Activated CD8-positive, alpha-beta memory T cell treated with anti-CD3 and anti-CD28 coated beads, Interleukin-2, amount 50 U/mL, for 4 hours (primary cell): ENCODE measurements at regions not wholly inside any gene's neighbourhood (a gene's known extent, or its start where the extent isn't known, plus 50 kb on each side); places are given as distances from the start of the nearest gene placed in this dataset.

ENCODE experiments used
- DNase-seq: peaks from one replicate; pipeline ENCODE4 v3.0.0-alpha.2; 2020

DNA sequence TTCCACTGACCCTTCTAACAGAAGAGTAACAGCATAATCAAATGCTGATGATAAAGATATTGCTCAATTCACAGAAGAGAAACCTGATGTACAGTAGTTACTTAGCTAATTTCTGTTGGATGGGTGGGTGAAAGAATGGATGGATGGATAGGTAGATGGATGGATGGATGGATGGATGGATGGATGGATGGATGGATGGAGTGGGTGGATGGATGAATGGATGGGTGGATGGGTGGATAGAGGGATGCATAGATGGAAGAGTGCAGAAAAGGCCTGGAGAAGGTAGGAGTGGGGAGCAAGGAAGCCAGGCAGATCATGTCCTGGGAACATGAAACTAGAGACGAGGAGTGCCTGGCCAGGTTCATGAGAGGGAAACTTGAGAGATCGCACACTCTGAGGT, 520.9 kb downstream of the BCL11B start:
- DNase-seq: no peak

DNA sequence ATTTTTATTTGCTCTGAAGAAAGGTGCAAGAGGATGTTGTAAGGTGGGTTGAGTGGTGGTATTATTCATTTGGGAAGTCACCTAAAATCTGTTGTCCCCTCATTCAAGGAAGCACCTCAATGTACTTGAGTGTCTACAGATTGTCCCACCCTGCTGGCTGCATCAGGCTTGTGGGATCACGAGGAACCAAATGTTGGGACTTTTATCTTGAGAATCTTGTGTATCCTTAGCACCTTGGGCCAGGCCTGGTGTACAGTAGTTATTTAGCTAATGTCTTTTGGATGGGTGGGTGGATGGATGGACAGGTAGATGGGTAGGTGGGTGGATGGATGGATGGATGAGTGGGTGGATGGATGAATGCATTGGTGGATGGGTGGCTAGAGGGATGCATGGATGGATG, 519.3 kb downstream of the BCL11B start:
- DNase-seq: no peak

GRCh38 chr14:98754343-98755020, 517.5 kb downstream of the BCL11B start:
- DNase-seq: no peak

- DNase-seq: no peak
Observed at GRCh38 chr14:98756749-98757148, 515.2 kb downstream of the BCL11B start.

- DNase-seq: no peak
Observed at GRCh38 chr14:98758440-98758839, 513.6 kb downstream of the BCL11B start.

GRCh38 chr14:98761993-98762392, 510.0 kb downstream of the BCL11B start:
- no peak for DNase-seq

DNA sequence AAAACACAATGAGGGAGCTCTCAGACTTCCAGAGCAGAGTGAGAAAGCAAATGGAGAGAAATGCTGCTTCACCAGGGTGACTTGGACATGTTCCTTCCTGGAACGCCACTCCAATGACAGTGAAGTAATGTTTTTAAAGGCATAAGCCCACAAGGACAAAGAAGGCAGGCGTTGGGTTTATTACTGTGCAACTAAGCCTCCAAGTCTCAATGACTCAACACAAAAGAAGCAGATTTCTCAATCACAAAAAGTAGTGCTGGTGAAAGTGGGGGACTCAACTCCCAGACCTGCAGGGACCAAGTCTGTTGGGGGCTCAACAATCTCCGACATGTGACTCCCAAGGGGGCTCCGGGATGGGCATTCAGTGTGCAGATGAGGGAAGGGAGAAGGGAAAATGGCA, 505.2 kb downstream of the BCL11B start:
- DNase-seq: no peak

DNA sequence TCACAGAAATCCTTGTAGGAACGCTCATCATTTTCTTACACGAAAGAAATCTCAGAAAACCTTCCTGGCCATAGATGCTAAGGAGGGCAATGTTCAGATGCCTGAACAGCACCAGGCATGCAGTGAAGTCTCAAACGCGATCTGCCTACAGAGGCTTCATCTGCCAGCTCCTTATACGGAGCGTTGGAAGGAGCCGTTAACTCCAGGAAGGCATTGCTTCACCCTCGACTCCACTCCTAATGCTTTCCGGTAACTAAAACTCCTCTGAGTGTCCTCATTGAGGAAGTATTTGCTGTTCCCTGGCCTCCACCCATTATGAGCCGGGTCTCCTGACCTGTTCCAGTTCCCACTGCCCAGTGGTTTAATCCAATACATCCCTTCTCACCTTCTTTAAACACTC, 502.7 kb downstream of the BCL11B start:
- DNase-seq: no peak

DNA sequence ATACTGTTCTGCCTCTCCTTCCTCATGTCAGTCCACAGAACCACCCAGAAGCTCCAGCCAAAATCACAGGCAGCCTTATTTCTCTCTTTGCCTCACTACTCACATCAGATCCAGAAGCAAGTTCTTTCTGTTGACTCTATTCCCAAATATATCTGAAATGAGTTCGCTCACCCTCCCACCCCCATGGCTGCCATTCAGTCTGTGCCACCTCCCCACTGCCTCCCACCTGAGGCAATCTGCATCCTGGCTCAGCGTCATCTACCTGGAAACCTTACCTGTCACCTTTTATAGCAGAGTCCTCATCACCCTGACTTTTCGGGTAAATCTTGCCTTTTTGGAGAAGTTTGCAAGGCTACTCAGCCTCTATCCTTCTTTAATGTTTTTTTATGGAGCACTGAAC, 501.8 kb downstream of the BCL11B start:
- no peak for DNase-seq

DNA sequence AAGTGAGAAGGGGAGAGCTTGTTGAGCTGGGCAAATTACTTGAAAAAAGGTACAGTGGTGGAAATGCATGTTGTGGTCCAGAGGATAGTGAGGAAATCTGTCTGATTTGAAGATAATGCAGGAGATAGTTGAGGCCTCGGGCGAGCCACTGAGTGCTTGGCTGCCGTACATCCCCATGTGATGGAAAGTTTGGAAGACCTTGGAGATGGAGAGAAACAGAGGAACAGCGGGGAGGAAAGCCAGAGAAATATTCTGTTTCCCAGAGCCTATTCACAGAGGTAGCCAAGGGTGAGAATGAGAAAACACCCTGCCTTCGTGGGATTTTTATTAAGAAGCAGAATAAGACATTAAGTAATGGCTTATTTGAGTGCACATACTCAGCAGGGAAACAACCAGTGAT, 498.2 kb downstream of the BCL11B start:
- DNase-seq: no peak

GRCh38 chr14:98775892-98776291, 496.1 kb downstream of the BCL11B start:
- no peak for DNase-seq

DNA sequence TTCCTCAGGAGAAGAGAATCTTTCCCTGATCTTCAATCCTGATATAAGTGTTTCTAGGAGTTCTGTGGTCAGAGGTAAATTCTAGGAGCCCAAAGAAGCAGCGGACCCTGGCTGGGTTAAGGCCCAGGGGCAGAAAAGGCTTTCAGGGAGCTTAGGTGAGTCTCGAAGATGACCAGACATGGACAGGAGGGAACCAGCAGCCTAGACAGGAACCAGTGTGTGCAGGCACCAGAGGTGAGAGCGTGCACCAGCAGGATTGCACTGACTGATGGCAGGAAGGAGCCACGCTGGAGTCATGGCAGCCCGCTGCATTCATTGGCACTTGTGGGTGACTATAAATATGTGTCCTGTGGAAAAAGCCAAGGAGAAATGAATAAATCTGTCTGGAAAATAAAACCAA, 489.9 kb downstream of the BCL11B start:
- no peak for DNase-seq

DNA sequence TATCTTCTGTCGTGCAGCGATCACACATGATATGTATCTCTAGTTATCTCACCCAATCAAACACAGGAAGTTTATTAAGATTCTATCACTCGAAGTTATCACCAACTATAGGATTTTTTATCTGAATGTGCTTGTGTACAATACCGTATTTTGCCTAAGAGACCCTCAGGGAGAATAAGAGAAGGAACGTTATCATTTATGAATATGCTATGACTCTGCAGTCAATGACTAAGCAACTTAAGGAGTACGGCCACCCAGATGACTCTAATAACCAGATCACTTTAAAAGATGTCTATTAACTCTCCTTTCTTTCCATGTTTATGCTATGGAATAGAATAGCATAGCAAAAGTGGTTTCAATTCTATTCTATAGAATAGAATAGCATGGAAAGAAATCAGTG, 486.4 kb downstream of the BCL11B start:
- no peak for DNase-seq

DNA sequence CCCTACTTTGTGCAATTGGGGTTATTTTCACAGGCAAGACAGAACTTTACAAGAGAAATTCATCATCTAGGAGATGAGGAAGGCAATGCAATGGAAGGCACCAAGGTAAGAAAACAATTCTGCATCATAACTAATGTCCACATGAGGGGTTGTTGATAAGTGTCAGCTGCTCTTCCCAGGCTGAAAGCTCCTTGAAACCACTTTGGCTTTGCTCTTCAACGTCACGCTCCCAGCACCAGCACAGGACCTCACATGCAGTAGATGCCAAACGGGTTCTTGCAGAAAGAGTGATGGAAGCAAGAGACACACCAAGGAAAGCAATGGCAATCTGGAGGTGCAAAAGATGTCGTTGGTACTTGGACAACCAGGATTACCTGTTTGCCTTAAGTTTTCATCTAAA, 485.5 kb downstream of the BCL11B start:
- DNase-seq: no peak

GRCh38 chr14:98791661-98792060, 480.3 kb downstream of the BCL11B start:
- no peak for DNase-seq

GRCh38 chr14:98792171-98792570, 479.8 kb downstream of the BCL11B start:
- no peak for DNase-seq

GRCh38 chr14:98798099-98798498, 473.9 kb downstream of the BCL11B start:
- DNase-seq: no peak

GRCh38 chr14:98799891-98800290, 472.1 kb downstream of the BCL11B start:
- no peak for DNase-seq

DNA sequence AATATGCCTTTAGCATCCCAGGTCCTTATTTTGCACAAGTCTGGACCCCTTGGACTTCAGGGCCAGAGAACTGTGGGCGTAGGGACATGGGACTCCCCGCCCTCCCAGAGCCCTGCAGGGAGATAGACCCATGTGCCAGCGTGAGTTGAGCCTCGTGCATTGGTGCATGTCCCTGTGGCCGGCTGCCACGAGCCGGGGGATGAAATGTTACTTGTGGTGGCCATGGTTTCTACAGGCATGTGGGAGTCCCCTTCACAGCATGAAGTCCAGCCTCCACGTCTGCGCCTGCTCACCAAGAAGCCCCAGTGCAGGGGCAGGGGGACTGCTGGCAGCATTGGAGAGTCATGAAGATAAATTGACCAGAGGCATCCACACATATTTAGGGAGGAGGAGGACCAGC, 470.0 kb downstream of the BCL11B start:
- DNase-seq: no peak

- DNase-seq: no peak
Observed at GRCh38 chr14:98803196-98803595, 468.8 kb downstream of the BCL11B start.

- no peak for DNase-seq
Observed at GRCh38 chr14:98808494-98809407, 463.2 kb downstream of the BCL11B start.

- DNase-seq: no peak
Observed at GRCh38 chr14:98816195-98816594, 455.8 kb downstream of the BCL11B start.

GRCh38 chr14:98816720-98817119, 455.3 kb downstream of the BCL11B start:
- DNase-seq: no peak

GRCh38 chr14:98819132-98819866, 452.7 kb downstream of the BCL11B start:
- DNase-seq: no peak
